ENCODE measurements at regions not wholly inside any gene's neighbourhood (a gene's known extent, or its start where the extent isn't known, plus 50 kb on each side); places are given as distances from the start of the nearest gene placed in this dataset.

DNA sequence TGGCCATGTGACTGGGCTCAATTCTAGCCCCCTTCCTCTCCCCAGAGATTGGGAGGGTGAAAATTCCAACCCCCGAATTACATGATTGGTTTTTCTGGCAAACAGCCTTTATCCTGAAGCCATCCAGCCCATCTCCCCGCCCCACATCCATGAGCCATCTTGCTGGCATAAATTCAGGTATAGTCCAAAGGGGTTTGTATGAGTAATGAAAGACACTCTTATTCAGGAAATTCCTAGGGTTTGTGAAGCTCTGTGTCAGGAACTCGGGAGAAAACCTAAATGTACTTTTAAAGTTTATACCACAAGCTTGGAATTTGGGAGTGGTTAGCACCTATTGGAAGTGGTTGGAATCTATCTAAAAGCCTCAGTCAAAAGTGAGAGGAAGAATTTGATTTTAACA lies 80.6 kb upstream of the SIMC1 start:
- DNase-seq (ENCODE audit: low spot score) = no peak
- TF ChIP-seq CTCF (IDR thresholded peaks at IDR 0.05; ENCODE audit: extremely low read depth, insufficient read depth, missing control alignments) = no peak
- in situ Hi-C loops (cut with MboI; ENCODE audit: low pct_unique_long_range_greater_than_20kb, low sequenced_read_pairs, unreplicated experiment) = no loop called here

DNA sequence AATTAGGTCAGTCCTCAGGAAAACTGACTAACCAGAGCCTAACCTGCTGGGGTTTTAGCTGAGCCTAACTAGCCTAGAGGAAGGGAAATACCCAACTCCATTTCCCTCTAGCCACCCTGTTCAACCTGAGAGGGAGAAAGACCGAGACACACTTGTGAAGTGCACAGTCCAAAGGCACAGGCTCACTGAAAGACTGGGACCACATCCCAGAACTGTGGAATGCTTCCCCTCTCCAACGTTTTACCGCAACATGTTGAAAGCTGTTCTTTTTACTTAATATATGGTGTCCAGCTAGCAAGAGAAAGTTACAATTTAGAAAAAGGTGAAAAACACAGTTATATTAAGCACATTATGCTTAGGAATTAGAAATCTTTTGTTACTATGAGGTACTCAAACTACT lies 76.8 kb upstream of the SIMC1 start:
- DNase-seq (ENCODE audit: low spot score) = no peak
- in situ Hi-C loops (cut with MboI; ENCODE audit: low pct_unique_long_range_greater_than_20kb, low sequenced_read_pairs, unreplicated experiment) = no loop called here
- no peak for TF ChIP-seq CTCF (IDR thresholded peaks at IDR 0.05; ENCODE audit: extremely low read depth, insufficient read depth, missing control alignments)

GRCh38 chr5:176162198-176162597 lies 76.0 kb upstream of the SIMC1 start:
- no peak for TF ChIP-seq CTCF (IDR thresholded peaks at IDR 0.05; ENCODE audit: extremely low read depth, insufficient read depth, missing control alignments)
- DNase-seq (ENCODE audit: low spot score) = no peak
- in situ Hi-C loops (cut with MboI; ENCODE audit: low pct_unique_long_range_greater_than_20kb, low sequenced_read_pairs, unreplicated experiment) = no loop called here

GRCh38 chr5:176162888-176163287 lies 75.3 kb upstream of the SIMC1 start:
- no peak for DNase-seq (ENCODE audit: low spot score)
- in situ Hi-C loops (cut with MboI; ENCODE audit: low pct_unique_long_range_greater_than_20kb, low sequenced_read_pairs, unreplicated experiment) = no loop called here

DNA sequence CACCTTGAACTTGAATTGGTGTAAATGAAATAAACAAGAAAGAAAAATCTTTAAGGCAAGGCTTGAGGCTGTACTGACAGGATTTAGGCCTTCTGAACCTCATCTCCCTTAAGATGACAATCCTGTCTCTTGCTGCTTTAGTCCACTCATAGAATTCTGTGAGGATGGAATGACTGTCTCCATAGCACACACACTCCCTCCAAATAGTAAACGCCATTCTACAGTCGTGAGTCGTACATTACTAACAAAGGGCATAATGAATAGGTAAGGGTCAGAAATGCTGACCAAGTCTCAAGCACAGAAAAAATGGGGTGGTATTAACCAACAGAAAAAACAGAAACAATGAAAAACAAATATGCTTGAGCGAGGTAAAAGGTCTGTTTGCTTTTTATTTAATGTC lies 71.8 kb upstream of the SIMC1 start:
- no peak for TF ChIP-seq CTCF (IDR thresholded peaks at IDR 0.05; ENCODE audit: extremely low read depth, insufficient read depth, missing control alignments)
- in situ Hi-C loops (cut with MboI; ENCODE audit: low pct_unique_long_range_greater_than_20kb, low sequenced_read_pairs, unreplicated experiment) = no loop called here
- no peak for DNase-seq (ENCODE audit: low spot score)

More at GRCh38 chr5:176162888-176163287, 75.3 kb upstream of the SIMC1 start:
- no peak for TF ChIP-seq CTCF (IDR thresholded peaks at IDR 0.05; ENCODE audit: extremely low read depth, insufficient read depth, missing control alignments)

DNA sequence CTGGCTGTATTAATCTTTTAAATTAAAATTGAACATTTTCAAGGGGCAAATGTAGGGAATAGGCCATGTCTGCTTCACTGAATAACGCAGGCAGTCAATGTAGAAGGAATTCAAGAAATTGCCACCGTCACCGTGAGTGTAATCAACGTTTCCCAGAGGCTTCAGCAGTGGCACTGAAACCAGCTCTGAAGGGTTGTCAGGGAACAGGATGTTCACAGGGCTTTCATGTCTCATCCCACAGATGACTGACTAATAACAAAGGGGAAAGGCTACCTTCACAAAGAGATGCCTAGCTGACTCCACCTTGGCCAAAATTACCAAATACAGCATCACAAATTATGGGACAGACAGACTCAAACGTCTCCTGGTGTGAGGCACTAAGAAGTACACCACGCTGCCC lies 70.4 kb upstream of the SIMC1 start:
- DNase-seq (ENCODE audit: low spot score) = no peak
- in situ Hi-C loops (cut with MboI; ENCODE audit: low pct_unique_long_range_greater_than_20kb, low sequenced_read_pairs, unreplicated experiment) = no loop called here
- no peak for TF ChIP-seq CTCF (IDR thresholded peaks at IDR 0.05; ENCODE audit: extremely low read depth, insufficient read depth, missing control alignments)
